ENCODE measurements at regions not wholly inside any gene's neighbourhood (a gene's known extent, or its start where the extent isn't known, plus 50 kb on each side); places are given as distances from the start of the nearest gene placed in this dataset.
A peak's percentile ranks its signal among the peaks of the same experiment; 100 is the strongest.

GRCh38 chr19:56988299-56988698 is 131.5 kb upstream of the USP29 start:
- TF ChIP-seq, protein P1, sequence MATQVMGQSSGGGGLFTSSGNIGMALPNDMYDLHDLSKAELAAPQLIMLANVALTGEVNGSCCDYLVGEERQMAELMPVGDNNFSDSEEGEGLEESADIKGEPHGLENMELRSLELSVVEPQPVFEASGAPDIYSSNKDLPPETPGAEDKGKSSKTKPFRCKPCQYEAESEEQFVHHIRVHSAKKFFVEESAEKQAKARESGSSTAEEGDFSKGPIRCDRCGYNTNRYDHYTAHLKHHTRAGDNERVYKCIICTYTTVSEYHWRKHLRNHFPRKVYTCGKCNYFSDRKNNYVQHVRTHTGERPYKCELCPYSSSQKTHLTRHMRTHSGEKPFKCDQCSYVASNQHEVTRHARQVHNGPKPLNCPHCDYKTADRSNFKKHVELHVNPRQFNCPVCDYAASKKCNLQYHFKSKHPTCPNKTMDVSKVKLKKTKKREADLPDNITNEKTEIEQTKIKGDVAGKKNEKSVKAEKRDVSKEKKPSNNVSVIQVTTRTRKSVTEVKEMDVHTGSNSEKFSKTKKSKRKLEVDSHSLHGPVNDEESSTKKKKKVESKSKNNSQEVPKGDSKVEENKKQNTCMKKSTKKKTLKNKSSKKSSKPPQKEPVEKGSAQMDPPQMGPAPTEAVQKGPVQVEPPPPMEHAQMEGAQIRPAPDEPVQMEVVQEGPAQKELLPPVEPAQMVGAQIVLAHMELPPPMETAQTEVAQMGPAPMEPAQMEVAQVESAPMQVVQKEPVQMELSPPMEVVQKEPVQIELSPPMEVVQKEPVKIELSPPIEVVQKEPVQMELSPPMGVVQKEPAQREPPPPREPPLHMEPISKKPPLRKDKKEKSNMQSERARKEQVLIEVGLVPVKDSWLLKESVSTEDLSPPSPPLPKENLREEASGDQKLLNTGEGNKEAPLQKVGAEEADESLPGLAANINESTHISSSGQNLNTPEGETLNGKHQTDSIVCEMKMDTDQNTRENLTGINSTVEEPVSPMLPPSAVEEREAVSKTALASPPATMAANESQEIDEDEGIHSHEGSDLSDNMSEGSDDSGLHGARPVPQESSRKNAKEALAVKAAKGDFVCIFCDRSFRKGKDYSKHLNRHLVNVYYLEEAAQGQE (IDR thresholded peaks at IDR 0.05; ENCODE audit: borderline replicate concordance): no peak
- no peak for TF ChIP-seq SMC3 (conservative IDR thresholded peaks at IDR 0.05; ENCODE audit: poor library complexity)
- peak; percentile 11 for TF ChIP-seq RAD21 (conservative IDR thresholded peaks at IDR 0.05)
- TF ChIP-seq MXI1 (conservative IDR thresholded peaks at IDR 0.05; ENCODE audit: poor library complexity, severe bottlenecking): no peak
- TF ChIP-seq POLR2AphosphoS5 (IDR thresholded peaks at IDR 0.05): peak; percentile 16
- peak; percentile 36 for TF ChIP-seq EP300 (conservative IDR thresholded peaks at IDR 0.05; ENCODE audit: poor library complexity, severe bottlenecking)
- TF ChIP-seq CTCF (IDR thresholded peaks at IDR 0.05; ENCODE audit: poor library complexity, severe bottlenecking): no peak
- TF ChIP-seq TAF1 (IDR thresholded peaks at IDR 0.05; ENCODE audit: low read depth): no peak
- TF ChIP-seq EZH2 (IDR thresholded peaks at IDR 0.05; ENCODE audit: borderline replicate concordance, insufficient read depth, low read length, poor library complexity, severe bottlenecking): no peak
- Histone ChIP-seq H2AFZ (ENCODE audit: low read depth, low read length) (no peak overlapping the region), H3K36me3 (ENCODE audit: insufficient read depth, low read length) (no peaks in the 10 kb centered on the region), H3K4me2 (ENCODE audit: low read length) (no peak overlapping the region), H3K9me2 (ENCODE audit: insufficient read depth, low read length) (no peaks in the 10 kb centered on the region), H3K79me2 (replicated peaks; ENCODE audit: insufficient read depth, low read length) (no peaks in the 10 kb centered on the region), H3K9me3 (ENCODE audit: low read length) (no peaks in the 10 kb centered on the region), H3K4me3 (ENCODE audit: low read length) (no peak overlapping the region), H4K20me1 (ENCODE audit: insufficient read depth) (no peaks in the 10 kb centered on the region), H3F3A (ENCODE audit: insufficient read depth, low read length, poor library complexity, severe bottlenecking) (no peaks in the 10 kb centered on the region), H3K27ac (ENCODE audit: low read length) (peak overlapping the region; percentile 59), H3K9ac (ENCODE audit: low read length) (no peak overlapping the region), H3K27me3 (ENCODE audit: insufficient read depth, low read depth, low read length) (no peaks in the 10 kb centered on the region)

DNA sequence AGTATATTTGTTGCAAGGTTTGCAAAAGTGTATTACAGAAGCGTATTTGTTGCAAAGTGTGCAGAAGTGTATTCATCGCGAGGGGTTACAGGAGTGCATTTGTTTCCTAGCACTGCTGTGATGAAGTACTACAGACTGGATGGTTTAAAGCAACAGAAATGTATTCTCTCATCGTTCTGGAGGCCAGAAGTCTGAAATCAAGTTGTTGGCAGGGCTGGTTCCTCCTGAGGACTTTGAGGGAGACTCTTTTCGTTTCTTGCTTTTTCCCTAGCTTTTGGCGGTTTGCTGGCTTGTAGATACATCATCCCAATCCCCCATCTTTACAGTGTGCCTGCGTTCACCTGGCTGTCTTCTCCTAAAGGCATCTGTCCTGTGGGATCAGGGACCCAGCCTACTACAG is 127.9 kb upstream of the USP29 start:
- no peak overlapping the region for H3K9ac ChIP-seq (ENCODE audit: low read length)
- no peaks in the 10 kb centered on the region for H4K20me1 ChIP-seq (ENCODE audit: insufficient read depth)
- peaks cover 5% of the 10 kb centered on the region for H3K9me3 ChIP-seq (ENCODE audit: low read length)
- H3K27me3 ChIP-seq (ENCODE audit: insufficient read depth, low read depth, low read length): no peaks in the 10 kb centered on the region
- H3K27ac ChIP-seq (ENCODE audit: low read length): no peak overlapping the region
- no peak overlapping the region for H3K4me3 ChIP-seq (ENCODE audit: low read length)
- H3K36me3 ChIP-seq (ENCODE audit: insufficient read depth, low read length): no peaks in the 10 kb centered on the region
- TF ChIP-seq, protein P1 (IDR thresholded peaks at IDR 0.05; ENCODE audit: borderline replicate concordance): no peak
- TF ChIP-seq SMC3 (conservative IDR thresholded peaks at IDR 0.05; ENCODE audit: poor library complexity) (no peak), TAF1 (IDR thresholded peaks at IDR 0.05; ENCODE audit: low read depth) (no peak), CTCF (IDR thresholded peaks at IDR 0.05; ENCODE audit: poor library complexity, severe bottlenecking) (no peak), MXI1 (conservative IDR thresholded peaks at IDR 0.05; ENCODE audit: poor library complexity, severe bottlenecking) (no peak), EZH2 (IDR thresholded peaks at IDR 0.05; ENCODE audit: borderline replicate concordance, insufficient read depth, low read length, poor library complexity, severe bottlenecking) (no peak), EP300 (conservative IDR thresholded peaks at IDR 0.05; ENCODE audit: poor library complexity, severe bottlenecking) (no peak), RAD21 (conservative IDR thresholded peaks at IDR 0.05) (no peak), POLR2AphosphoS5 (IDR thresholded peaks at IDR 0.05) (no peak)
- no peak overlapping the region for H2AFZ ChIP-seq (ENCODE audit: low read depth, low read length)
- no peaks in the 10 kb centered on the region for H3K79me2 ChIP-seq (replicated peaks; ENCODE audit: insufficient read depth, low read length)
- H3K4me2 ChIP-seq (ENCODE audit: low read length): no peak overlapping the region
- no peaks in the 10 kb centered on the region for H3K9me2 ChIP-seq (ENCODE audit: insufficient read depth, low read length)
- no peaks in the 10 kb centered on the region for H3F3A ChIP-seq (ENCODE audit: insufficient read depth, low read length, poor library complexity, severe bottlenecking)
